Peyer's patch (tissue), 4 donors: ENCODE measurements at regions not wholly inside any gene's neighbourhood (a gene's known extent, or its start where the extent isn't known, plus 50 kb on each side); places are given as distances from the start of the nearest gene placed in this dataset.

Experiments
- POLR2A ChIP-seq, 2 donors: fragments of 450-650 bp; IDR thresholded peaks; one replicate each; pipeline ENCODE4 v1.5.1; 2017; ENCODE audit warnings: antibody characterized with exemption in 2 of 2, mild to moderate bottlenecking in 2 of 2, moderate library complexity in 2 of 2
- TF ChIP-seq, protein P1 (sequence below), 6 experiments: fragments of 450-650 bp in 4 of 6; fragments of 200-600 bp in 2 of 6; sonication (generic) in 1 of 6; IDR thresholded peaks; one replicate each; pipeline ENCODE4 v1.5.1; 2017 to 2019; ENCODE audit warnings: antibody characterized with exemption in 6 of 6, mild to moderate bottlenecking in 3 of 6, moderate library complexity in 1 of 6

DNA sequence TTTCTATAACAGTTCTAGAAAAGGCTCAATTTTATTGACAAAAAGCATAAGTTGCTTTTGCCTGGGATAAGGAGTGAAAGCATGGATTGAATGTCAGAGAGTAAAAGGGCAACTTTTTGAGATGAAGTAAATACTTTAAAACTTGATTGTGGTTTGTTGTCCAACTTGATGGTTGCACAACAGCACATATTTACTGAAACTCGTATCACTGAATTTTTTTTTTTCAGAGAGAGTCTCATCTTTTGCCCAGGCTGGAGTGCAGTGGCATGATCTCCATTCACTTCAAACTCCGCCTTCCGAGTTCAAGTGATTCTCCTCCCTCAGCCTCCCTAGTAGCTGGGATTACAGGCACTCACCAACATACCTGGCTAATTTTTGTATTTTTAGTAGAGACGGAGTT, 856.8 kb downstream of the SH3BGRL start:
- TF ChIP-seq, protein P1, sequence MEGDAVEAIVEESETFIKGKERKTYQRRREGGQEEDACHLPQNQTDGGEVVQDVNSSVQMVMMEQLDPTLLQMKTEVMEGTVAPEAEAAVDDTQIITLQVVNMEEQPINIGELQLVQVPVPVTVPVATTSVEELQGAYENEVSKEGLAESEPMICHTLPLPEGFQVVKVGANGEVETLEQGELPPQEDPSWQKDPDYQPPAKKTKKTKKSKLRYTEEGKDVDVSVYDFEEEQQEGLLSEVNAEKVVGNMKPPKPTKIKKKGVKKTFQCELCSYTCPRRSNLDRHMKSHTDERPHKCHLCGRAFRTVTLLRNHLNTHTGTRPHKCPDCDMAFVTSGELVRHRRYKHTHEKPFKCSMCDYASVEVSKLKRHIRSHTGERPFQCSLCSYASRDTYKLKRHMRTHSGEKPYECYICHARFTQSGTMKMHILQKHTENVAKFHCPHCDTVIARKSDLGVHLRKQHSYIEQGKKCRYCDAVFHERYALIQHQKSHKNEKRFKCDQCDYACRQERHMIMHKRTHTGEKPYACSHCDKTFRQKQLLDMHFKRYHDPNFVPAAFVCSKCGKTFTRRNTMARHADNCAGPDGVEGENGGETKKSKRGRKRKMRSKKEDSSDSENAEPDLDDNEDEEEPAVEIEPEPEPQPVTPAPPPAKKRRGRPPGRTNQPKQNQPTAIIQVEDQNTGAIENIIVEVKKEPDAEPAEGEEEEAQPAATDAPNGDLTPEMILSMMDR (IDR thresholded peaks at IDR 0.05): no peak
- no peak for TF ChIP-seq POLR2A (IDR thresholded peaks at IDR 0.05)
